HEK293 (cell line): ENCODE measurements at regions not wholly inside any gene's neighbourhood (a gene's known extent, or its start where the extent isn't known, plus 50 kb on each side); places are given as distances from the start of the nearest gene placed in this dataset.
"Not testable (repeated sequence)": the region's sequence is repeated elsewhere in the genome, so short reads cannot be mapped to it uniquely, and the experiment has no call there.

Experiments used
- CTCF ChIP-seq: fragments of 450-650 bp; formaldehyde crosslinking; IDR thresholded peaks from 2 replicates; pipeline ENCODE4 v1.5.1; 2016; ENCODE audit warnings: missing biosample characterization, missing genetic modification characterization
- GLI4 ChIP-seq: fragments of 450-650 bp; formaldehyde crosslinking; IDR thresholded peaks from 2 replicates; pipeline ENCODE4 v1.5.1; 2016; ENCODE audit warnings: missing biosample characterization, missing genetic modification characterization
- KLF9 ChIP-seq: fragments of 450-650 bp; formaldehyde crosslinking; IDR thresholded peaks from 2 replicates; pipeline ENCODE4 v1.5.1; 2016; ENCODE audit warnings: missing biosample characterization, missing genetic modification characterization, low read depth

GRCh38 chr14:105675905-105676670 lies 149.7 kb downstream of the TMEM121 start:
- TF ChIP-seq KLF9, GLI4, CTCF (tag by site-specific recombination): not testable (repeated sequence)
